Astrocyte (in vitro differentiated cells and primary cell): ENCODE measurements at regions not wholly inside any gene's neighbourhood (a gene's known extent, or its start where the extent isn't known, plus 50 kb on each side); places are given as distances from the start of the nearest gene placed in this dataset.

Experiments used
- DNase-seq: peaks from one replicate; pipeline ENCODE4 v3.0.0-alpha.2; 2010; ENCODE audit warnings: low read depth
- FAIRE-seq: peaks from 2 replicates; lab custom pipeline; 2011; peaks lifted over from hg19 to GRCh38; lab: Jason Lieb, UNC
- H2AFZ ChIP-seq: 2 replicates; pipeline ENCODE4 v1.6.0; 2012; ENCODE audit warnings: low read depth, low read length, inconsistent platforms
- H3K27ac ChIP-seq: 2 replicates; pipeline ENCODE4 v1.5.1; 2011; ENCODE audit warnings: low read depth, low read length, inconsistent platforms
- H3K27me3 ChIP-seq: 2 replicates; pipeline ENCODE4 v1.6.0; 2011; ENCODE audit warnings: low read length, inconsistent platforms; ENCODE audit not compliant: insufficient read depth
- H3K36me3 ChIP-seq: 2 replicates; pipeline ENCODE4 v1.5.1; 2011; ENCODE audit warnings: low read length, inconsistent platforms; ENCODE audit not compliant: insufficient read depth
- H3K4me1 ChIP-seq: 2 replicates; pipeline ENCODE4 v1.5.1; 2011; ENCODE audit warnings: low read length, inconsistent platforms; ENCODE audit not compliant: insufficient read depth
- H3K4me2 ChIP-seq: 2 replicates; pipeline ENCODE4 v1.6.0; 2012; ENCODE audit warnings: low read length, inconsistent platforms
- H3K4me3 ChIP-seq: 2 replicates; pipeline ENCODE4 v1.5.1; 2011; ENCODE audit warnings: low read depth, mild to moderate bottlenecking, low read length, inconsistent platforms; ENCODE audit not compliant: insufficient read depth
- H3K79me2 ChIP-seq: 2 replicates; pipeline ENCODE4 v1.6.0; 2012; ENCODE audit warnings: mild to moderate bottlenecking, low read length, inconsistent platforms; ENCODE audit not compliant: insufficient read depth
- H3K9ac ChIP-seq: 2 replicates; pipeline ENCODE4 v1.6.0; 2012; ENCODE audit warnings: mild to moderate bottlenecking, low read length, inconsistent platforms
- H3K9me3 ChIP-seq: 2 replicates; pipeline ENCODE4 v1.5.1; 2012; ENCODE audit warnings: low read depth, mild to moderate bottlenecking, low read length, inconsistent platforms; ENCODE audit not compliant: insufficient read depth
- H4K20me1 ChIP-seq: 2 replicates; pipeline ENCODE4 v1.6.0; 2012; ENCODE audit warnings: low read length, inconsistent platforms; ENCODE audit not compliant: insufficient read depth
- H3K27ac Mint-ChIP-seq: one replicate; pipeline ENCODE4 v1.8.0; 2021; ENCODE audit warnings: mild to moderate bottlenecking, mixed read lengths; ENCODE audit not compliant: unreplicated experiment
- H3K27me3 Mint-ChIP-seq: one replicate; pipeline ENCODE4 v1.8.0; 2021; ENCODE audit warnings: low read depth, mixed read lengths; ENCODE audit not compliant: unreplicated experiment
- H3K36me3 Mint-ChIP-seq: one replicate; pipeline ENCODE4 v1.8.0; 2021; ENCODE audit warnings: low read depth, mixed read lengths; ENCODE audit not compliant: unreplicated experiment
- H3K4me1 Mint-ChIP-seq: one replicate; pipeline ENCODE4 v1.8.0; 2021; ENCODE audit warnings: low read depth, mixed read lengths; ENCODE audit not compliant: unreplicated experiment
- H3K4me3 Mint-ChIP-seq: one replicate; pipeline ENCODE4 v1.8.0; 2021; ENCODE audit warnings: mild to moderate bottlenecking, moderate library complexity, mixed read lengths; ENCODE audit not compliant: unreplicated experiment
- H3K9me3 Mint-ChIP-seq: one replicate; pipeline ENCODE4 v1.8.0; 2021; ENCODE audit warnings: mild to moderate bottlenecking, mixed read lengths; ENCODE audit not compliant: unreplicated experiment
- EZH2 ChIP-seq: IDR thresholded peaks from 2 replicates; pipeline ENCODE4 v1.6.1; 2012; ENCODE audit warnings: mild to moderate bottlenecking, low read length, inconsistent platforms; ENCODE audit not compliant: insufficient read depth
- TF ChIP-seq, protein P1 (sequence below): IDR thresholded peaks from 2 replicates; pipeline ENCODE4 v1.5.1; 2011; ENCODE audit warnings: low read depth, mild to moderate bottlenecking, inconsistent platforms, low read length, moderate library complexity; ENCODE audit not compliant: insufficient read depth

DNA sequence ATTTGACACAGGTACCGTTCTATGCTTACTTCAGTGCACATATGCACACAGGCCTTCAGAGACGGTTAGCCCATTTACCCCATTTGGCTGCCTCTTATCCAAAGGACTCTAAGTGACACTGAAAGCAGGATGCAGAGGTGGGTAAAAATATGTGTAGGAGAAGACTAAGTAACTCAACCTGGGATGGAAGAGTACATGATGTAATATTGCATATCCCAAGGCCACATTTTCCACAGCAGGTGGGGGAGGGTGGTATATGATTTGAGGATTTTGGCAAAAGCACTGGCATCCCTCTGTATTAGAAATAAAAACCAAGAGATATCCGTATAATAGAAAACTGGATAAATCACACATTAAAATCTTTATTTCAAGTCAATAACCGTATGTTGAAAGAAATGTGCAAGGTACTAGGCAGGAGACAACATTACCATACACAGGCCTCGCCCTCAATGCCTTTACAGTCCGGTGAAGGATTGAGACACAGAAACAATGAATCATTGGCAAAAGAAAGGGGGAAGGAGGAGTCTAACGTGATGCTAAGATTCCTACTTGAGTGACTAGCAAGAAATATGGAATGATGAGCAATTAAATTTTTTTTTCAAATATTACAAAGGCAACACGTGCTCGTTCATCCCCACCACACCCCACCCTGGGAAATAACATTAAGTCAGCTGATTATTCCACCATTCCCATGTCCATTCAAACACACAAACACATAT lies 161.0 kb upstream of the RASGEF1B start:
- Histone ChIP-seq H3K36me3 (no peaks in the 10 kb centered on the region), H2AFZ (no peak overlapping the region), H4K20me1 (no peaks in the 10 kb centered on the region), H3K4me3 (no peak overlapping the region), H3K9ac (peak overlapping the region; percentile 33), H3K9me3 (no peaks in the 10 kb centered on the region), H3K27me3 (no peaks in the 10 kb centered on the region), H3K27ac (peak overlapping the region; percentile 70), H3K79me2 (no peaks in the 10 kb centered on the region), H3K4me1 (peaks cover 13% of the 10 kb centered on the region), H3K4me2 (peak overlapping the region; percentile 36)
- TF ChIP-seq, protein P1, sequence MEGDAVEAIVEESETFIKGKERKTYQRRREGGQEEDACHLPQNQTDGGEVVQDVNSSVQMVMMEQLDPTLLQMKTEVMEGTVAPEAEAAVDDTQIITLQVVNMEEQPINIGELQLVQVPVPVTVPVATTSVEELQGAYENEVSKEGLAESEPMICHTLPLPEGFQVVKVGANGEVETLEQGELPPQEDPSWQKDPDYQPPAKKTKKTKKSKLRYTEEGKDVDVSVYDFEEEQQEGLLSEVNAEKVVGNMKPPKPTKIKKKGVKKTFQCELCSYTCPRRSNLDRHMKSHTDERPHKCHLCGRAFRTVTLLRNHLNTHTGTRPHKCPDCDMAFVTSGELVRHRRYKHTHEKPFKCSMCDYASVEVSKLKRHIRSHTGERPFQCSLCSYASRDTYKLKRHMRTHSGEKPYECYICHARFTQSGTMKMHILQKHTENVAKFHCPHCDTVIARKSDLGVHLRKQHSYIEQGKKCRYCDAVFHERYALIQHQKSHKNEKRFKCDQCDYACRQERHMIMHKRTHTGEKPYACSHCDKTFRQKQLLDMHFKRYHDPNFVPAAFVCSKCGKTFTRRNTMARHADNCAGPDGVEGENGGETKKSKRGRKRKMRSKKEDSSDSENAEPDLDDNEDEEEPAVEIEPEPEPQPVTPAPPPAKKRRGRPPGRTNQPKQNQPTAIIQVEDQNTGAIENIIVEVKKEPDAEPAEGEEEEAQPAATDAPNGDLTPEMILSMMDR: no peak
- TF ChIP-seq EZH2: no peak
- peak overlapping the region; percentile 91 for H3K27ac Mint-ChIP-seq
- H3K36me3 Mint-ChIP-seq: no peaks in the 10 kb centered on the region
- no peak overlapping the region for H3K4me3 Mint-ChIP-seq
- peaks cover 29% of the 10 kb centered on the region for H3K4me1 Mint-ChIP-seq
- no peaks in the 10 kb centered on the region for H3K9me3 Mint-ChIP-seq
- DNase-seq (peak; percentile 11), FAIRE-seq (no peak)
- H3K27me3 Mint-ChIP-seq: no peaks in the 10 kb centered on the region

DNA sequence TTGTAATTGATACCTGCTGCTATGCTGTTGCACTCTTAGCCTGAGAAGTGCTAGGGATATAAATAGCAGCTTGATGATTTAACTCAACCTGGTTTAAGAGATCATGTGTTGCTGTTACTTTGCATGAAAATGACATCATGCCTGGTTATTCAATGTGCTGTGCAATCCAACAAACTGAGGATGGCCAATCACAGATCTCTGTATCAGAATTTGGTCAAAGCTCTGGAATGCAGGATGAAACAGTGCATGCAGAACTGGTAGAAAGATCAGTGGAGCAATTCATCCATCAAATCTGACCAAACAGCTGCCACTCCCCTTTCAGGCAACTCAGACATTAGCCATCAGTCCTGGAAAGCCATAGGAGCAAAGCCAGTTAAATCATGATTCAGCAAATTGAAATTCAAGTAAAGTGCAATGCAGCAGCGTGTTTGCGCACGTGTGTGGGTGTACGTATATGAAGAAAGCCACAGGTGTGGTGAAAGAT lies 160.3 kb upstream of the RASGEF1B start:
- DNase-seq (peak; percentile 82), FAIRE-seq (peak; percentile 58)
- peak overlapping the region; percentile 91 for H3K27ac Mint-ChIP-seq
- H3K4me3 ChIP-seq: no peak overlapping the region
- peaks cover 35% of the 10 kb centered on the region for H3K4me1 Mint-ChIP-seq
- no peaks in the 10 kb centered on the region for H3K79me2 ChIP-seq
- H3K36me3 ChIP-seq: no peaks in the 10 kb centered on the region
- TF ChIP-seq EZH2: no peak
- TF ChIP-seq, protein P1: no peak
- peaks cover 13% of the 10 kb centered on the region for H3K4me1 ChIP-seq
- H2AFZ ChIP-seq: no peak overlapping the region
- no peaks in the 10 kb centered on the region for H4K20me1 ChIP-seq
- H3K4me3 Mint-ChIP-seq: peak overlapping the region; percentile 28
- no peaks in the 10 kb centered on the region for H3K27me3 ChIP-seq
- peak overlapping the region; percentile 33 for H3K9ac ChIP-seq
- H3K27me3 Mint-ChIP-seq: no peaks in the 10 kb centered on the region
- peak overlapping the region; percentile 36 for H3K4me2 ChIP-seq
- no peaks in the 10 kb centered on the region for H3K9me3 Mint-ChIP-seq
- H3K36me3 Mint-ChIP-seq: no peaks in the 10 kb centered on the region
- no peaks in the 10 kb centered on the region for H3K9me3 ChIP-seq
- peak overlapping the region; percentile 70 for H3K27ac ChIP-seq

DNA sequence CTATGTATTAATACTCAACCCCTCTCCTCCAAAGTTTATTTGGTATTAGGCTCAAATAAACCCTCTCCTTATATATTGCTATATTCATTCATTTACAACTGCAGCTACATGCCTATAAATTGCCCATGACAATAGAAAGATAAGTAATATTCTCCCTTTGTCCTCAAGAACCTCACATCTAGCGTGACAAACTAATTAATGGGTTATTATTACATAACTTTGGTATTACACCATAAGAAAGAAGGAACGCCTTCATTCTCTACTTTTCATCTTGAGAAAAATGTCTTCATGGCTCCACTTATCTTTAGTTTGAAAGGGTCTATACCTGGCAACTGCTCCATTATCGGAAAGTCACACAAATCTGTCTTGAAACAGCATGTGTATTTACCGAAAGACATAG lies 157.7 kb upstream of the RASGEF1B start:
- FAIRE-seq (no peak), DNase-seq (no peak)
- no peaks in the 10 kb centered on the region for H3K36me3 Mint-ChIP-seq
- Histone ChIP-seq H3K27me3 (no peaks in the 10 kb centered on the region), H3K4me1 (peaks cover 13% of the 10 kb centered on the region), H3K79me2 (no peaks in the 10 kb centered on the region), H3K9me3 (no peaks in the 10 kb centered on the region), H3K9ac (no peak overlapping the region), H2AFZ (no peak overlapping the region), H3K4me3 (no peak overlapping the region), H3K4me2 (no peak overlapping the region), H3K27ac (no peak overlapping the region), H4K20me1 (no peaks in the 10 kb centered on the region), H3K36me3 (no peaks in the 10 kb centered on the region)
- TF ChIP-seq, protein P1: no peak
- TF ChIP-seq EZH2: no peak
- H3K4me1 Mint-ChIP-seq: peaks cover 35% of the 10 kb centered on the region
- no peak overlapping the region for H3K27ac Mint-ChIP-seq
- H3K4me3 Mint-ChIP-seq: no peak overlapping the region
- H3K27me3 Mint-ChIP-seq: no peaks in the 10 kb centered on the region
- no peaks in the 10 kb centered on the region for H3K9me3 Mint-ChIP-seq
